CD4-positive, alpha-beta T cell treated with Interleukin-6 for 4 hours (primary cell): ENCODE measurements at regions not wholly inside any gene's neighbourhood (a gene's known extent, or its start where the extent isn't known, plus 50 kb on each side); places are given as distances from the start of the nearest gene placed in this dataset.
"Not testable (repeated sequence)": the region's sequence is repeated elsewhere in the genome, so short reads cannot be mapped to it uniquely, and the experiment has no call there.

ENCODE experiments used
- DNase-seq: peaks from one replicate; pipeline ENCODE4 v3.0.0-alpha.2; 2020; ENCODE audit warnings: mixed read lengths

DNA sequence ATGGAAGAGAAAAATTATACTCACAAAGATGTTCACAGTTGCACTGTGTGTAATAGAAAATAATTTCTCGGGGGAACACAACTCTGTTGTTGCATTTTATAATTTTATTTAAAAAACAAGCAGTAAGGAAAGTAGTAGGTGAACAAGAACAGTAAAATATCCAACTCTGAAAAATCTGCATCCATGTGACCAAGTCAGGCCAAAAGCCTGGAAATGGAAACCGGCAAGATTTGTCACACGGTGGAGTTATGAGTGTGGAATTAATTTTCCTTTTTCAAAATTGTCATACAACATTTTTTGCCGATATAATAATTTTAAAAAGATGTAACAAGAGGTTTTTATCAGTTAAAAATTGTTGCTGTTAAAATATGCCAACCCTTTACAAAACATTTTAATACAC is 1421.5 kb downstream of the BRD1 start:
- no peak for DNase-seq

DNA sequence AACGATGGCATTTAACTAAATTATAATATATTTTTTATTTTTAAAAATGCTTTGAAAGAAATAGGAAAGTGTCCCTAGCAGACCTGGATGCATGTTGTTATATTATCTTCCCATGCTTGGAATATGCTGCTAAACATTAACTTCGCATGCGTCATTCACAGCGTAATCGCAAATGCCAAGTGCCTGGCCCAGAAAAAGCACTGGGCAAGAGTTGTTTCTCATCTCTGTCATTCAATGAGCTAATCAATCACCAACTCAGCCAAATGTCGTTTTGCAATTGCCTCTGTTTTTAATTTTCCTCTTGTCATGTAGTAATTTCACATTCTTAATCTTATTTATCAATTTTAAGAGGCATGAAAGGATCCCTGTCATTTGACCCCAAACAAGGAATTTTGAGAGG is 1421.9 kb downstream of the BRD1 start:
- no peak for DNase-seq

DNA sequence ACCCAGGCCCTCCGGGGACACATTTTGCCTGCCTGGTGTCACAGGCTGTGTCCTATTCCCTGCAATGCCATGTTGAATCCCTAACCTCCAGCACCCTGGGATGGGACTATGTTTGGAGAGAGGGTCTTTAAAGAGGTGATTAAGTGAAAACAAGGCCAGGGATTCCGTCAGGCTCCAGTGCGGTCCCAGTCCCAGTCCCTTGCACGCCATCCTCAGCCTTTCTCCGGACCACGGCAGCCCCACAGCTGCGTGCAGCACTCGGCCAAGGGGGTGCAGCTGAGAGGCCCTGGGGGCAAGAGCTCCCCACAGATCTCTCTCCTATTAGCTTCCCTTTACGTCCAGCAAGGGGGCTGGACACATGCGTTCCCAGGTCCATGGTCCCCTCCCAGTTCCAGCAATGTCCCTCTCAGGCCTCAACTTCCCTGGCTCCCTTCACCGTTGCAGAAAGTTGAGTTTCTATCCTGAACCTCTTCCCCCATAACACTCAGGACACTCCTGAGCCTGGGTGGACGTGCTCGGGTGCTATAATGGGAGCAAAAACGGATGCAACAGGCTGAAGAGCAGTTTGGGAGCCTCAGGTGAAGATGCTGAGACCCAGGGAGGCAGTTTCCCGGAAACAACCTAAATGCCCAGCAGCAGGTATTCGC is 1422.7 kb downstream of the BRD1 start:
- DNase-seq = no peak

DNA sequence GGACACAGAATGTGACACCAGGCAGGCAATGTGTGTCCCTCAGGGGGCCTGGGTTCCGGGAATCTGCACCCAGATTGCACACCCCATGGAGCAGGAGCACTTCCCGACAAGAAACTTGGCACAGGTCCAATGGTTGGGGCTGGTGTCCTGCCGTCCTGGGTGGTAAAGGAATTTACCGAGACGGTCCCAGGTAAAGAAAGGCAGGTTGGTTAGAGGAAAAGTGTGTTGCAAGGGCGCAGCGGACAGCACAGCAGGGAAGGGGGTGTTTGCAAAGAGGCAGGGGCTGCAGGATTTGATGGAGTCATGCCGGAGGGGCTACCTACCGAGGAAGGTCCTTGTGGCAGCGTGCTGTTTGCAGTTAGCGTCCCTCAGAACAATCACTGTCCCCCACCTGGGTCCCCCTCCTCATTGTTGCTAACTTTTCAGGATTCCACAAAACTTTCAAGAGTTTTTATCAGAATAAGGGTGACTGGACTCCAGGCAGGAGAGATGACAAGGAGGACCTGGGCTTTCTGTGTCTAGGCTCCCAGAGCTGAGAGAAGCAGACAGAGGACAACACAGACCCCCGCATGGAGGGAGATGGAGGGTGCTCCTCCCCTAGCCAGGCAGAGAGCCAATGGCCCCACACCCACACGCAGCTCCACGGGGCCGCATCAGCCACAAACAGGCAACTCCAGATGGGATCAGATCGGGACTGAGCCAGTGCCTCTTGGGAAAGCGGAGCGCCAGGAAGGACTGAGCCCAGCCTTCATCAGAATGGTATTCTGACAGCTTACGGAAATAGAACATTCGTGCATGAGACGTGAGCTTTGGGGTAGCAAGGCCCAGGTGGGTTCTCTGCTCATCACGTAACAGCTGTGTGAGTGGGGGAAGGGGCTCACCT is 1423.9 kb downstream of the BRD1 start:
- DNase-seq = no peak

DNA sequence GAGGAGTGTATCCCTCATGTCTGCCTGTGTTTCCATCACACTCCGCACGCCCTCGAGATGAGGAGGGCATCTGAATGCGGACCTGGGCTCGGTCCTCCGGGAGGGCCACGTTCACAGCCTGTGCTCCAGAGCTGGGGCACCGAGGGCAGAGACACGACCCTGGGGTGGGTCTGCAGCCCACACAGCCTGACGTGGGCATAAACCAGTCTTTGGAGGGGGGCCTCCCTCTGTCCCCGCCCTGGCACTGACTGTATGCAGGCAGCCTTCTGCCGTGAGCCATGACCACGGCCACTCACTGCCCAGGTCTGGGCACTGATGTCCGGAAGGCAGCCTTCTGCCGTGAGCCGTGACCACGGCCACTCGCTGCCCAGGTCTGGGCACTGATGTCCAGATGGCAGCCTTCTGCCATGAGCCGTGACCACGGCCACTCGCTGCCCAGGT is 1425.1 kb downstream of the BRD1 start:
- no peak for DNase-seq

DNA sequence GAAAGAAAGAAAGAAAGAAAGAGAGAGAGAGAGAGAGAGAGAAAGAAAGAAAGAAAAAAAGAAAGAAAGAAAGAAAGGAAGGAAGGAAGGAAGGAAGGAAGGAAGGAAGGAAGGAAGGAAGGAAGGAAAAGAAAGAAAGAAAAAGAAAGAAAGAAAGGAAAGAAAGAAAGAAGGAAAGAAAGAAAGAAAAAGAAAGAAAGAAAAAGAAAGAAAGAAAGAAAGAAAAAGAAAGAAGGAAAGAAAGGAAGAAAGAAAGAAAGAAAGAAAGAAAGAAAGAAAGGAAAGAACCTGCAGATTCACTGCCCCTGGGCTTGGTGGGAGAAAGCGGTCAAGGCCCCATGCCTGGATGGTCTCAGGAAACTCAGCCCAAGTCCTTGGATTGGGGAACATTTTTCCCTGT is 1426.2 kb downstream of the BRD1 start:
- DNase-seq = not testable (repeated sequence)

DNA sequence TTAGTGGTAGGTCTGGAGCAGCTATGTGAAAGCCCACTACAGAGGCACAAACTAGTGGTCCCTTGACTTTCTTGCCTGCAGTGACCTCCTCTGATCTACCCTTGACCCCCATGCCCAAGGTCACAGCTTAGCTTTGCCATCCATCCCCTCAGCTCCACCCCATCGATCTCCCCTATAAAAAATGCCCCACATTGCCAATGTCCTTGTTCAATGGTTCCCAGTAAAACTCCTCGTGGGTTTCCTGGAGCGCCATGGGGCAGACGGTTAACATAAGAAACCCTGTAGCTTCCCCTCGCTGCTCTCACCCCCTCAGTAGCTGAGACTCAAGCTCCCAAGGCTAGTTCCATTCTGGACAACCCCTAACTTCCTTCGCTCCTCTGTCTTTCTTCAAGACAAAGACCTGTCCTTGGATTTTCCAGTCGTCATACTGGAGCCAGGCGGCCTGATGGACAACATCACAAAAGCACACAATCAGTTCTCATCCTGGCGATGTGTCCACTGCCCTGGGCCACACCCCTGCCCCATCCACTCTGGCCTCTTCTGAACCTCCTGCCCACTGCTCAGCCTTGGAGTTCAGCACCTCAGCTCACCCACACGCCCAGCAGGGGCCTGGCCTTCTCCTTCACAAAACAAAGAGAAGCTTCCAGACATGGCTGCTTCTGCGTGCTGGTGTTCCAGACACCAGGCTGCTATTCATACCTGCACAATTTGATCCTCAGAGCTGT is 1429.3 kb downstream of the BRD1 start:
- no peak for DNase-seq

DNA sequence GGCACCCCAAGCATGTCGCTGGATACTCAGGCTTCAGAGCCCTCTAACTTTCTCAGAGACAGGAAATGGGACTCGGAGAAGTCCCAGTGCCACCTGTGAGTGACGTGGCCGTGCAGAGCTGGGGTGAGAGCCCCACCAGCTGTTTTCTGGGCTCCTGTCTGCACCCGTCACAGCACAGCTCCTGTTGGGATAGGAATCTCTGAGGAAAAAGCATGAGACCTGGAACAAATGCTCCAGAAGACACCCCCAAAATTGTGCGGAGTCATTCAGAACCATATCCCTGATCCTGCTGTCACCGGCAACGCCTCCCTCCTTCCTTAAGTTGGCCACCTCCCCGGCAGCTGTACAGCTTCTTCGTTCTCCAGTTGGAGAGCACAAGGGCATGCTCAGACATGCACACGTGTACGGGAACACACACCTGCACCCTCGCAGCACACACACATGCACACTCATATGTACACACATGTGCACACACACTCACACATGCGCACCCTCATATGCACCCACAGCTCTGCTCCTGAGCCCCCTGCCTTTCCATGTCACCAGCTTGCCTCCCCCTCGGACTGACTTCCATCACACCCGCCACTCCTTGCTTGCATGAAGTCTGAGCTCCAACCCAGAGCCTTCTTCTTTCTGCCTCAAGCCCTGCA is 1430.0 kb downstream of the BRD1 start:
- no peak for DNase-seq

DNA sequence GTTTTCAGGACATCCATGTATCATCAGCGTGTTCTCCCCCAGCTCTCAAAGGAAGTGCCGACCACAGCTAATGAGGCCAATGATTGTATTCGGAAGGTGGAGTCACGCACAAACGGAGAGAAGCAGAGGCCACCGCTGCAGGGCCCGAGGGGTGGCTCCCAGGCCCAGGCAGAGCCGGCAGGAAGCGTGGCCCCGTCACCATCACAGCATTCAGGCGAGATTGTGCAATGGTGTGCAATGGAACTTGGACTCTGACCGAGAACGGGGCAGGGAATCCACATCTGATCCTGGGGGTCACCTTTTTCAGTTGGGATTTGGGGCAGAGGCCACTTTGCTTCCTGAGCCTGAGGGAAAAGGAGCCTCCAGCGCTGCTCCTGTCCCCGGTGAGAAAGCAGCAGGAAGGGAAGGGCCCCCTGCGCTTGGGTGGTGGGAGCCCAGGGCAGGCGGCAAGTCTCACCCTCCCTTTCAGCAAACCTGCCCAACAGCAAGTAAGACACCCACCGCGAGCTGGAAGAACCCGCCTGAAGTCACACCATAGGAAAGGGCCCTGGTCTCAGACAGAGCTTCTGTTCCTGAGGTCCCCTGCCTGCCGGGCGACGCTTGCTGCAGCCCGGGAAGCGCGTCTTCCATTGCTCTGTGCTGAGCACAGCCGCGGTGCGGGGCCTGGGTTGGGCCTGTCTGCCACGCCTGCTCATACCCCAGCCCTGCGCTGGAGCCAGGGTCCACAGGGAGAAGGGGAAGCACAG is 1430.7 kb downstream of the BRD1 start:
- no peak for DNase-seq

DNA sequence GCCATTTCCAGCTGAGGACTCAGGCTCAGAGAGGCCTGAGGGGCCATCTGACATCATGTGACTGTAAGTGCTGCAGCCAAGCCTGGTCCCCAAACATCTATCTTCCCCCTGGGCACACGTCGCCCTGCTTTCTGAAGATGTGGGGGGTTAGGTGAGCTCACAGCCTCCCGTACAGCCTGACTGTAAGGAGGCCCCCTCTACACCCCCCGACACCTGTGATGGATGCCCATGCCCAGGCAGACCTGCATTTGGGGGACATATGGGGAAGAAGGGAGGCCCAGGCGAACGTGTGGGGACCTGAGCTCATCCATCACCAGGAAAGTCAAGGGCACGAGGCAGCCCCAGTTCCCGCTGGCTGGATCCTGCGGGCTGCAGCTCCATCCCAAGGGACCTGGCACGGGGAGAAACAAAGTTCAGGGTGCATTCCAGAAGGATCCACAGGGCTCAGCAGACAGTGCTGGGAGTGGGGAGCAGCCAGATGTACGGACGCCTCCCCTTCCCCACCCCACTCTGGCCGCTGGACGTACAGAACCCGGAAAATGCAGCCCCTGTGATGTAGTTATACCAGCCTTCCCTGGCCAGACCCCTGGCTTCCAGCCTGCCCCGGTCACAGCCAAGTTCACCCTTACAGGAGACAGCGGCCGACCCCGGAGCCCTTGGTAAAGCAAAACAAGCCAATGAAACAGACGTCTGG is 1431.4 kb downstream of the BRD1 start:
- DNase-seq = no peak

DNA sequence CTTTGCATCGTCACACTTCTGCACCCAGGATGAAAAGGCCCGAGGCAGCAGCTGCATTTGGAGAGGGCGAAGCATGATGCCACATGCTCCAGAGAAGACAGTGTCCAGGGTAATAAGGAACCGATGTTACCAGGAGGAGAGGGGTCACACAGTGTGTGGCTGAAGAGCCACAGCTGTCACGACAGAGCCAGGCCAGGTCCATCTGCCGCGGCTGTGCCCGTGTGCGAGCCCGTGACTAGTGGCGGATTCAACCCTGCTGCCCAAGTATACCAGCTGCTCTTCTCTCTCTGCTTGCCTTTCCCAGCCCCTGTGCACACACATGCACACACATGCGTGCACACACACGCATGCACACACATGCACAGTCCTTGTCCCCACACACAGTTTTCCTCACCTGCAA is 1432.5 kb downstream of the BRD1 start:
- DNase-seq = no peak

DNA sequence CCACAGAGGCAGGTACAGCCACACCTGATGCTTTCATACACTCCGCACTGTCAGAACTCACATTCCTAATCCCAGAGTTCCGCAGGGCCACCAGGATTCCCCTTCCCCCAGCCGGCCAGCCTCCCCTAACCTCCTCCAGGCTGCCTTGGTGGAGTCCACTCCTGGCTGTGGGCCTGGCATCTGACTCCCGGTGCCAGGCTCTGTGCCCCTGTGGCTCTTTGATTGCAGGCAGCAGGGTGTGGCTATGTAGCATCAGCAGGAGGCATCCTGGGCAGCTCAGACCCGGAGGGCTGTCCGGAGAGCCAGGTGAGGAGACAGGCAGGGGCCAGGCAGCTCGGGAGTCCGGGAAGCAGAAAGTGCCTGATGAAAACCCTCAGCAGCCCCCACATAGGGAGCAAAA is 1432.9 kb downstream of the BRD1 start:
- DNase-seq = no peak

DNA sequence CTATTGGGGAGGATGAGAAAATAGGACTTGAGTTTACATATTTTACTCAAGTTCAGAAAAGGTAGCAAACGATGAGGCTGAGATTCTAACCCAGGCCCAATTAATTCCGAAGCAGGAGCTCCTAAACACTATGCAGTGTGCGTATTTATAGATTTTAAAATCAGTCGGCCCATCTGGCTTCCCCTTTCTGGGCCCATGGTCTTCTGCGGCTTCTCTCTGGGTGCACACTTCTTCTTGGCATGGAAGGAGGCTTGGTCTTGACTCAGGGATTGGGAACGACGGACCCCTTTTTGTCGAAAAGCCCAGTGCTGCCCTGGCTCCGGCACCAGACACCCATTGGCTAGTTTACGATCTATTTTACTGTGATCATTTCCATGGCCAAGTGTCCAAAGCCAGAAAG is 1433.8 kb downstream of the BRD1 start:
- DNase-seq = no peak

DNA sequence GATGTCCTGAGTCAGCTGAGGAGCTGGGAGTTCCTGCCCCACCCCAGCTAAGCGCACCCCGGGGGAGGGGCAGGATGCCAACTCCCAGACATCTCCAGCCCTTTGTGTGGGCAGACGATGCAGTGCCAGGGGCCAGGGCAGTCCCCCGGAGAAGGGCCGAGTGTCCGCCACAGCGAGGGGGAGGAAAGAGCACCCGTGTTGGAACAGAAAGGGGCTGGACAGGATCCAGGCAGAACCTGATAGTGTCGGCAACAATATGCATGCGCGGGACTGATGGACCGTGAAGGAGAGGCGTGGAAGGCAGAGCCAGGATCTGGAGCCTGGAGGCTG is 1434.7 kb downstream of the BRD1 start:
- DNase-seq = no peak

DNA sequence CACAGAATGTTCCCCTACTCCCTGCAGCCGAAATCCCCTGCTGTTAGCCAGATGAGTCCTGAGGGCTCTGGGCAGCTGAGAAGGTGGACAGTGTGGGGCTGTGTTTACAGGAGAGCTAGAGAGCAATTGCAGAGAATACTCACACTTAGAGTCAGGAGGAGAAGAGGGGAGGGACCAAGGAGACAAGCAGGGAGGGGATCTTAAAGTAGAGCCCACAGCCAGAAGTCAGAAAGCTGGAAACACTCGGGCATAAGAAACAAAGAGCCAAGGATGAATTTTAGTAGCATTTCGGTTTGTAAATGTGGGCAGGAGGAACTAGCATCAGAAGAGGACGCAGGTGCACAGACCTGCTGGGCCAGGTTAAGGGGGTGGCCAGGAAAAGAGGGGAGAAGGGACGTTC is 1435.9 kb downstream of the BRD1 start:
- no peak for DNase-seq

DNA sequence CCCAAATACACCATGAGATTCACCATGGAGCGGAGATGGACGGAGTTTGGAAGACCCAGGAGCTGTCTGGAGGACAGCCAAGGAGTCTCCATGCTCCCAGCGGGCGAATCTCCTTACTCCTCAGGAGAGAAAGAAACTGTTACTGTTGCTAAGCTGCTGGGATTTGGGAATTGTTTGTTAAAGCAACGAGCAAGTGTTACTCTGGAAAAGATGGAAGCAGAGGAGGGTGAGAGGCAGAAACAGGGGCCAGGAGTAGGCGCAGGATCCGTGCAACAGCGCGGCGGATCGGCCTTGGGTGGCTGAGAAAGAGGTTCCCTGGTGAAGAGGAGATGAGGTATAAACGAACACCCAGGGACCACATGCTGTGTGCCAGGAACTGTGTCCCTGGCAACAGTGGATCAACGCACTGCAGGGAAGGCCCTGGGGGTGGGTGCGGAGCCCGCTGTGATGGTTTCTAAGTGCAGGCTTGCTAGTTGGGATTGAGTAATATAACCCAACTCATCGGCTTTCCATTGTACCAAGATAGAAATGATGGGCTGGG is 1436.4 kb downstream of the BRD1 start:
- DNase-seq = no peak

DNA sequence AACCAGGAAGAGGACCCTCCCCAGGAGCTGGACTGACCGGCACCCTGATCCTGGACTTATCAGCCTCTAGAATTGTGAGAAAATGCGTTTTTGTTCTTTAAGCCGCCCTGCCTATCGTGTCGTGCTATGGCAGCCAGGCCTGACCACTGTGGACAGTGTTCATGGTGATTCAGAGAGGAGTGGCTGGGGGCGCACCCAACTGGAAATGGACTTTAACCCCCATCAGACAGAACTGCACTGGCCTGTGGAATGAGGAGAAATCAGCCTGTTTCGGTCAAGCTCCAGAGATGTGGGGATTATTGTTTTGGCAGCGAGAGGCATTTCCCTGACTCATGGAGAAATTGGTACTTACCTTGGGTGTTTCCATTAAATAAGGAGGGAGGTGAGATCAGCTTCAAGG is 1437.8 kb downstream of the BRD1 start:
- DNase-seq = no peak

DNA sequence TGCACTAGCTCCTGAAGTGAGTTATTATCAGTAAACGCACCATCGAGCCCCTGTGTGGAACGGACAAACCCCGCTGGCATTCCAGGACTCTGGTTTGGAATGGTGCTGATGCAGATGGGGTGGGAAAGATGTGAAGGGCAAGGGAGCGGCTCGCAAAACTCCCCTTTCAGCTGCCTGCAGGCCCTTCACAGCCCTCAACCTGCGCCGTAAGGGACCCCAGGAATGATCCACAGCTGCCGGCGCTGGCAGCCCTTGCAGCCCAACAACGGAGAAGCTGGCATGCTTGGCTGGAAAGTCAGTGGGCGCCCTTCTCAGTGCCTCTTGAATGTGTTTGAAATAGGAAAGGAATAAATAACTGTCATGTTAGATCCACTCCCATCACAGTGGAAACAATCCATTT is 1445.5 kb downstream of the BRD1 start:
- DNase-seq = no peak

DNA sequence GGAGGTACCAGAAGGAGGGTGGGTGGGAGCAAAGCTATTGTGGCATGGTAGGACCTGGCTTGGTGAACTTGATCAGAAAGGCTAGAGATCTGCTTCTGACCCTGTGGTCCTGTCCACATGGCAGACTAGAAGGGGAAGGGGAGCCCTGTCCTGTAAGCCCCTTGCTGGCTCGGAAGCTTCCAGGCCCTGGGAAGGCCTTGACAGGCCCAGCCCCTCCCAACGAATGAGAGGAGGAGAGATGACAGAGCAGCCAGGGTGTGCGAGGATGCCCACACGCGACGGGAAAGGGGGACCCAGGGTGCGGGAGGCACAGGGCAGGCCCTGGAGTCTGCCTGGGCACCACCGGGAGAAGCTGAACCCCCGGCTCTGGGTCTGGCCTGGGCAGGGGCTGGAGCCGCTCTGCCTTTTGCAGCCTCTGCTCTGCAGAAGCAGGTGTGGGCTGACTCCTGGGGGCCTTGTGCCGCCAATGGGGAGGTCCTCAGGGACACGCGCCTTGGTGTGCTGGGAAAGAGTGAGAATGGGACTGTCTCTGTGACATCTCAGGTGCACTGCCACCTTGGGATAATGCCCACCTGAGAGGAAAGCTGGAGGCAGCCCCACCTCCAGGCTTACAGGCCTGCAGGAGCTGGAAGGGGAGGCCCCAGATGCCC is 1447.5 kb downstream of the BRD1 start:
- no peak for DNase-seq

DNA sequence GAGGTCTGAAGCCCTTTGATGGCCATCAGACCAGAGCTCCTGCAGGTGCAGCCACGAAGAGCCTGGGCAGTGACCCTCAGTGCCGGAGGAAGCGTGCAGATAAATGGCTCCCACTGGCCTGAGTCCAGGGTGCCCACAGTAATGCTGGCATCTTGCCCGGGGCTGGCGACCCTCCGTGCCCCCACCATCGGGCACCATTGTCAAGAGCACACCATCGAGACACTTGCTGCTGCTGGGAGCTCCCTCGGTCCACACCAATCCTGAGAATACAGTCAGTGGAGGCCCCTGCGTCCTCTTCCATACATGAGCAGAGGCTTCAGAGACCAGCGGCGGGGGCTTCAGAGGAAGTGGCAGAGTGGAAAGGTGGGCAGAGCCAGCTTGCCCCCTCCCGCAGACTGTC is 1448.3 kb downstream of the BRD1 start:
- DNase-seq = no peak

DNA sequence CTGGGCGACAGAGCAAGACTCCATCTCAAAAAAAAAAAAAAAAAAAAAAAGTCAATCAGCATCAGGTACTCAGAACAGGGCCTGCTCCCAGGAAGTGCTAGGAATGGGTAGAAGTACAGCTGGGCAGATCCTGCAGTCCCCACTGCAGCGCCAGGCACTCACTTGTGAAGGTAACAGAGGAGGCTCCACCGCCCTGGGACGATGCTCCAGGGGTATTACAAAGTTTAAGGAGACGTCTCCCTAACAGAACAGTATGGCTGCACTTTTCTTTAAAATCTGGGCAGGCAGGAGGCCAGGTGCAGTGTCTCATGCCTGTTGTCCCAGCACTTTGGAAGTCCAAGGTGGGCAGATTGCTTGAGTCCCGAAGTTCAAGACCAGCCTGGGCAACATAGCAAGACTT is 1449.0 kb downstream of the BRD1 start:
- DNase-seq = no peak
